Ishikawa (cell line): ENCODE measurements at regions not wholly inside any gene's neighbourhood (a gene's known extent, or its start where the extent isn't known, plus 50 kb on each side); places are given as distances from the start of the nearest gene placed in this dataset.

Source experiments
- CEBPB ChIP-seq: IDR thresholded peaks from 2 replicates; pipeline ENCODE4 v1.6.1; 2012
- EGR1 ChIP-seq: IDR thresholded peaks from 2 replicates; pipeline ENCODE4 v1.6.1; 2012
- MAX ChIP-seq: IDR thresholded peaks from 2 replicates; pipeline ENCODE4 v1.6.1; 2012
- RAD21 ChIP-seq: IDR thresholded peaks from 2 replicates; pipeline ENCODE4 v1.6.1; 2012; ENCODE audit warnings: low read depth
- TAF1 ChIP-seq: IDR thresholded peaks from 2 replicates; pipeline ENCODE4 v1.6.1; 2012; ENCODE audit warnings: low read depth, mild to moderate bottlenecking

GRCh38 chr2:57842531-57842930 lies 204.1 kb upstream of the VRK2 start:
- TF ChIP-seq TAF1 (no peak), EGR1 (no peak), RAD21 (no peak), MAX (no peak), CEBPB (no peak)
